Body of pancreas (tissue), 4 donors: ENCODE measurements at regions not wholly inside any gene's neighbourhood (a gene's known extent, or its start where the extent isn't known, plus 50 kb on each side); places are given as distances from the start of the nearest gene placed in this dataset.

Experiments
- ATAC-seq: fragments of 150-250 bp; one replicate; pipeline ENCODE4 v1.9.1; 2016
- DNase-seq, 4 donors: peaks; one replicate each; pipeline ENCODE4 v3.0.0-alpha.2; 2019
- H3K27ac ChIP-seq, 4 donors: fragments of 200-600 bp; sonication (generic); 1 replicate in 3 of 4; 2 replicates in 1 of 4; pipeline versions ENCODE4 v1.5.1 to v1.6.1; 2016 to 2019; ENCODE audit warnings: mild to moderate bottlenecking in 1 of 4, mixed read lengths in 1 of 4, moderate library complexity in 1 of 4
- H3K27me3 ChIP-seq, 2 donors: fragments of 200-600 bp; sonication (generic); one replicate each; pipeline ENCODE4 v1.6.0; 2016; ENCODE audit warnings: mild to moderate bottlenecking in 1 of 2
- H3K36me3 ChIP-seq, 2 donors: fragments of 200-600 bp; sonication (generic); replicated peaks in 1 of 2; 2 replicates each; pipeline ENCODE4 v1.5.1; 2016; ENCODE audit warnings: low read depth in 2 of 2; ENCODE audit not compliant: insufficient read depth in 1 of 2
- H3K4me1 ChIP-seq: fragments of 200-600 bp; sonication (generic); one replicate; pipeline ENCODE4 v1.6.0; 2016
- H3K4me3 ChIP-seq, 2 donors: fragments of 200-600 bp; sonication (generic); 1 replicate in 1 of 2; 2 replicates in 1 of 2; pipeline ENCODE4 v1.5.1; 2016 to 2019
- H3K9me3 ChIP-seq, 3 donors: fragments of 200-600 bp; sonication (generic); 1 replicate in 2 of 3; 2 replicates in 1 of 3; pipeline ENCODE4 v1.5.1; 2016
- POLR2A ChIP-seq, 3 donors: fragments of 450-650 bp; IDR thresholded peaks; one replicate each; pipeline ENCODE4 v1.6.1; 2016; ENCODE audit warnings: antibody characterized with exemption in 3 of 3, mild to moderate bottlenecking in 2 of 3
- WGBS, 2 donors: methylation state at CpG; one replicate each; pipeline ENCODE4 v1.1.5; 2017; 5-methylcytosine and 5-hydroxymethylcytosine counted together
- intact Hi-C: fragments of 100-400 bp; cut with DNase I; formaldehyde crosslinking; loops from one replicate; pipeline ENCODE4 v1.15.1; 2023
- TF ChIP-seq, protein P1 (sequence below), 7 experiments: fragments of 450-650 bp in 4 of 7; fragments of 200-600 bp in 3 of 7; sonication (generic) in 3 of 7; IDR thresholded peaks; one replicate each; pipeline ENCODE4 v1.5.1; 2016 to 2019; ENCODE audit warnings: antibody characterized with exemption in 7 of 7

DNA sequence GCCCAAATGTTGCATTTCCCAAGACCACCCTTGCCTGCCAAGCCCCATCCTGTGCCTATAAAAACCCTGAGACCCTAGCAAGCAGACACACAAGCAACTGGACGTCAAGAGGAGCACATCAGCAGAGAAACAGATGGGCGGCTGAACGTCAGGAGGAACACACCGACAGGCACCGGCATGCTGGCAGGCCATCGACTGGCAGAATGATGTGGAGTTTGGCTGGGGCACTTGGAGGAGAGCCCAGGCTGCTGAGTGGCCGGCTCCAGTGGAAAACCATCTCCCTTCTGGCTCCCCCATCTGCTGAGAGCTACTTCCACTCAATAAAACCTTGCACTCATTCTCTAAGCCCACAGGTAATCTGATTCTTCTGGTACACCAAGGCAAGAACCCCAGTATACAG lies 130.1 kb downstream of the SLC41A2 start:
- no peak for DNase-seq
- intact Hi-C loops = no loop called here
- TF ChIP-seq, protein P1, sequence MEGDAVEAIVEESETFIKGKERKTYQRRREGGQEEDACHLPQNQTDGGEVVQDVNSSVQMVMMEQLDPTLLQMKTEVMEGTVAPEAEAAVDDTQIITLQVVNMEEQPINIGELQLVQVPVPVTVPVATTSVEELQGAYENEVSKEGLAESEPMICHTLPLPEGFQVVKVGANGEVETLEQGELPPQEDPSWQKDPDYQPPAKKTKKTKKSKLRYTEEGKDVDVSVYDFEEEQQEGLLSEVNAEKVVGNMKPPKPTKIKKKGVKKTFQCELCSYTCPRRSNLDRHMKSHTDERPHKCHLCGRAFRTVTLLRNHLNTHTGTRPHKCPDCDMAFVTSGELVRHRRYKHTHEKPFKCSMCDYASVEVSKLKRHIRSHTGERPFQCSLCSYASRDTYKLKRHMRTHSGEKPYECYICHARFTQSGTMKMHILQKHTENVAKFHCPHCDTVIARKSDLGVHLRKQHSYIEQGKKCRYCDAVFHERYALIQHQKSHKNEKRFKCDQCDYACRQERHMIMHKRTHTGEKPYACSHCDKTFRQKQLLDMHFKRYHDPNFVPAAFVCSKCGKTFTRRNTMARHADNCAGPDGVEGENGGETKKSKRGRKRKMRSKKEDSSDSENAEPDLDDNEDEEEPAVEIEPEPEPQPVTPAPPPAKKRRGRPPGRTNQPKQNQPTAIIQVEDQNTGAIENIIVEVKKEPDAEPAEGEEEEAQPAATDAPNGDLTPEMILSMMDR (IDR thresholded peaks at IDR 0.05) = no peak
- no peak for TF ChIP-seq POLR2A (IDR thresholded peaks at IDR 0.05)
- Histone ChIP-seq H3K4me3 (no peak overlapping the region), H3K36me3 (no peaks in the 10 kb centered on the region), H3K27me3 (no peaks in the 10 kb centered on the region), H3K27ac (no peak overlapping the region), H3K9me3 (peaks cover 0 to 21% (median 0%) of the 10 kb centered on the region in 3 donors), H3K4me1 (no peaks in the 10 kb centered on the region)
- ATAC-seq = no peak
- 90 to 91% methylated on average over 7 of the region's 7 CpGs for WGBS, 2 donors

DNA sequence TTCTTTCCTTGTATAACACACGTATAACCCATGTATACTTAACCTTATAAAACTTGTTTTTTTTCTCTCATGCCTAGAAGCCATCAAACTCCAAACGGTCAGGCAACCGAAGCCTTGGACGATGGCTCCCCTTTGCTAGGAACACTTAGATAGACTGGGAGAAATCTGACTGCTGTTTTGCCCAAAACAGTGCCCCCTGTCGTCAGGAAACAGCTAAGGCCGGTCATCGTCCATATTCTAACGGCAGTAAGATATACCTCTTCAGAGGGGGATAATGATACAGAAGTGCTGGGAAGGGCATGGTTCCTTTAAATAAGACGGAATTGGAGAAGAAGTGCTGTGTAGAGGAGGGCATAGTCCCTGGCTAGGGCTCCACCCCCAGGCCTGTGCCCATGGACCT lies 130.5 kb downstream of the SLC41A2 start:
- Histone ChIP-seq H3K4me3 (no peak overlapping the region), H3K36me3 (no peaks in the 10 kb centered on the region), H3K4me1 (no peaks in the 10 kb centered on the region), H3K27ac (no peak overlapping the region), H3K27me3 (no peaks in the 10 kb centered on the region), H3K9me3 (peaks cover 0 to 21% (median 0%) of the 10 kb centered on the region in 3 donors)
- TF ChIP-seq, protein P1 (IDR thresholded peaks at IDR 0.05) = no peak
- no peak for TF ChIP-seq POLR2A (IDR thresholded peaks at IDR 0.05)
- no peak for DNase-seq
- intact Hi-C loops = no loop called here
- no peak for ATAC-seq
- 85 to 89% methylated on average over 9 of the region's 9 CpGs for WGBS, 2 donors

DNA sequence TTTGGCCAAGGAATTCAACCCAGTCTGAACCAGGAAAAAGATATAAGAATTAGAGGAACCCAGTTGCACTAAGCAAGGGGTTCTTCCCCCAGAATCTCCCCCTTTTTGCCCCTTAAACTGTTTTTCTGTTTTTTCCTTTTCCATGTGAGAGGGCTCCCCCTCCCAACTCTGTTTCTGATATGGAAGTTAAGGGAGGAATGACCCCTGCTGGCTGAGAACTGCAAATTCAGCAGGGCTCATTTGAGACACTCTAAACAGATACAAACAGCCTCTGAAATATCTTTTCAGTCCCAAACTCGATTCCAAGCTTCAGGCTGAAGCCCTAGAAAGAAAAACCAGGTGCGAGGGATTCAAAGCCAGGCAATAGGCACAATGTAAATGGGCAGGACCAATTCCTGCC lies 132.7 kb downstream of the SLC41A2 start:
- intact Hi-C loops = no loop called here
- Histone ChIP-seq H3K4me1 (no peaks in the 10 kb centered on the region), H3K27me3 (no peaks in the 10 kb centered on the region), H3K27ac (no peak overlapping the region), H3K4me3 (no peak overlapping the region), H3K36me3 (no peaks in the 10 kb centered on the region), H3K9me3 (peaks cover 0 to 21% (median 0%) of the 10 kb centered on the region in 3 donors)
- no peak for TF ChIP-seq POLR2A (IDR thresholded peaks at IDR 0.05)
- TF ChIP-seq, protein P1 (IDR thresholded peaks at IDR 0.05) = no peak
- ATAC-seq (no peak), DNase-seq (no peak)
- 88 to 89% methylated on average over 2 of the region's 2 CpGs for WGBS, 2 donors

DNA sequence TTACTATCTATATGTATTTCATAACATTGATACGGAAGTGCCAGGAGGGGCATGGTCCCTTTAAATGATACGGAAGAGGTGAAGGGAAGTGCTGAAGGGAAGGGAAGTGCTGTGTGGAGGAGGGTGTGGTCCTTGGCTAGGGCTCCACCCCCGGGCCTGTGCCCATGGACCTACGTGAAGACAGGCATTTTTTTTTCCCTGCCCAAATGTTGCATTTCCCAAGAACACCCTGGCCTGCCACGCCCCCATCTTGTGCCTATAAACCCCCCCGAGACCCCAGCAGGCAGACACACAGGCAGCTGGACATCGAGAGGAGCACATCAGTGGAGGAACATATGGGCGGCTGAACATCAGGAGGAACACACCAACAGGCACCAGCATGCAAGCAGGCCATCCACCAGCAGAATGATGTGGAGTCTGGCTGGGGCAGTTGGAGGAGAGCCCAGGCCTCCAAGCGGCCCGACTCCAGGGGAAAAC lies 134.1 kb downstream of the SLC41A2 start:
- peak in 1 of 4 donors; percentile 17 for DNase-seq
- Histone ChIP-seq H3K4me3 (no peak overlapping the region), H3K9me3 (peaks cover 0 to 21% (median 0%) of the 10 kb centered on the region in 3 donors), H3K27ac (no peak overlapping the region), H3K36me3 (no peaks in the 10 kb centered on the region), H3K4me1 (no peaks in the 10 kb centered on the region), H3K27me3 (no peaks in the 10 kb centered on the region)
- intact Hi-C loops = no loop called here
- no peak for ATAC-seq
- 91% methylated on average over 7 to 10 of the region's 10 CpGs for WGBS, 2 donors
- TF ChIP-seq POLR2A (IDR thresholded peaks at IDR 0.05) = no peak
- TF ChIP-seq, protein P1 (IDR thresholded peaks at IDR 0.05) = no peak

DNA sequence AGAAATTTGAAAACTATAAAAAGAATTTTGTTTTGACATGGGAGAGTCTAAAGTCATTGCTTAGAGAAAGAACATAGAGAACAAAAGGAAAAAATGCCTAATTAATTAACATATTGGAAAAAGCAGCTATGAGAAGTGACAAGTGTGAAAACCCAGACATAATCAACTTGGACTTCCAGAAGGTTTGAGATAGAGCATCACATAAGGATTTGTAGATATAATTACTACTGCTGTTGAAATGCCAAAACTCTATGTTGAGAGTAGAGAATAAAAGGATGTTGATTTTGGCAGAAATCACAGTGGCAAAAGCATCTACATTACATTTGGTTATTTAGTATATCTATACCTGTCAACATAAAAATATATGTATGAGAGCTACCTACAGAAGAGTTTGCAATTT lies 135.1 kb downstream of the SLC41A2 start:
- ATAC-seq (no peak), DNase-seq (no peak)
- no peaks in the 10 kb centered on the region for H3K27me3 ChIP-seq
- H3K36me3 ChIP-seq = no peaks in the 10 kb centered on the region
- no peak overlapping the region for H3K4me3 ChIP-seq
- intact Hi-C loops = no loop called here
- TF ChIP-seq, protein P1 (IDR thresholded peaks at IDR 0.05) = no peak
- H3K9me3 ChIP-seq = peaks cover 0 to 21% (median 0%) of the 10 kb centered on the region in 3 donors
- H3K4me1 ChIP-seq = no peaks in the 10 kb centered on the region
- no peak overlapping the region for H3K27ac ChIP-seq
